ENCODE measurements at regions not wholly inside any gene's neighbourhood (a gene's known extent, or its start where the extent isn't known, plus 50 kb on each side); places are given as distances from the start of the nearest gene placed in this dataset.
A peak's percentile ranks its signal among the peaks of the same experiment; 100 is the strongest.

DNA sequence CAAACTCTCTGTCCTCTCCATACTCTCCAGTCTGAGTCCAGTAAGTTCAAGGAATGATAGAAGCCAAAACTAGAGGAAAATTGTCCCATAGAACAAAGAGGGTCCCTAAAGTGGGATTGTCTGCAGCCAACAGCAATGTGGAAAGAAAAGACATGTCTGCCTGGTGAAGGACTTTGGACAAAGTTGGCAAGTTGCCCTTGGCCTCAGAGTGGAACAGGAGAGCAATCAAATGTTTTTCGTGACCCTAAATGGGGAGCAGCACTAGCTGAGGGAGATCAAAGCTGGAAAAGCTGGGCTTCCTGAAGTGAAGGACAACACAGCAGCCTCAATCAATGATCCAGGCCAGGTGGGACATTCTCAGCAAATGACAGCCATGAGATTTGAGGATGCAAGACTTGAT is 183.5 kb downstream of the CHD9NB start:
- Histone ChIP-seq H3K4me1 (replicated peaks in 1 of 2) (no peaks in the 10 kb centered on the region), H3K9me3 (replicated peaks in 1 of 3) (no peaks in the 10 kb centered on the region), H3K27ac (no peak overlapping the region), H3K4me3 (no peak overlapping the region), H3K27me3 (no peaks in the 10 kb centered on the region), H3K36me3 (replicated peaks in 1 of 2) (no peaks in the 10 kb centered on the region)
- TF ChIP-seq, protein P1, sequence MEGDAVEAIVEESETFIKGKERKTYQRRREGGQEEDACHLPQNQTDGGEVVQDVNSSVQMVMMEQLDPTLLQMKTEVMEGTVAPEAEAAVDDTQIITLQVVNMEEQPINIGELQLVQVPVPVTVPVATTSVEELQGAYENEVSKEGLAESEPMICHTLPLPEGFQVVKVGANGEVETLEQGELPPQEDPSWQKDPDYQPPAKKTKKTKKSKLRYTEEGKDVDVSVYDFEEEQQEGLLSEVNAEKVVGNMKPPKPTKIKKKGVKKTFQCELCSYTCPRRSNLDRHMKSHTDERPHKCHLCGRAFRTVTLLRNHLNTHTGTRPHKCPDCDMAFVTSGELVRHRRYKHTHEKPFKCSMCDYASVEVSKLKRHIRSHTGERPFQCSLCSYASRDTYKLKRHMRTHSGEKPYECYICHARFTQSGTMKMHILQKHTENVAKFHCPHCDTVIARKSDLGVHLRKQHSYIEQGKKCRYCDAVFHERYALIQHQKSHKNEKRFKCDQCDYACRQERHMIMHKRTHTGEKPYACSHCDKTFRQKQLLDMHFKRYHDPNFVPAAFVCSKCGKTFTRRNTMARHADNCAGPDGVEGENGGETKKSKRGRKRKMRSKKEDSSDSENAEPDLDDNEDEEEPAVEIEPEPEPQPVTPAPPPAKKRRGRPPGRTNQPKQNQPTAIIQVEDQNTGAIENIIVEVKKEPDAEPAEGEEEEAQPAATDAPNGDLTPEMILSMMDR (IDR thresholded peaks at IDR 0.05), result no peak
- TF ChIP-seq POLR2A (IDR thresholded peaks at IDR 0.05), result no peak
- DNase-seq, result no peak
- intact Hi-C loops (cut with DNase I), result no loop called here
- WGBS, 4 donors, result 0 to 64% (median 27%) methylated on average over 1 of the region's 1 CpG

DNA sequence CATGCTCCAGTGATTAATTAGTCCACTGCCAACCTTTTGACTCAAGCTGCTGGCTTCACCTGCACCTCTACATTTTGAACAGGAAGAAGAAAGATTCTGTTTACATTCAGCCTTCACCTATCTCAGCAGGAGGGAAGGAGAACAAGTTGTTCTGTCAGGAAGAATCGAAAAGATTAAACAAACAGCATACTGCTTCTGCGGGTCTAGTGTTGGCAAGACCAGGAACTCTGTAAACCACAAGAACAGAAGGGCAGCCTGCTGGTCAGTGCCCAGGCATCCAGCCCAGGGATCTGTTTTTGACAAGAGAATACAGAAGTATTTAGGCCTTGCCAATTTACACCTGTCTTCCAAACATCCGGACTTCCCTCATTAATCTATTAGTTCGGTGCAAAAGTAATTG is 189.7 kb downstream of the CHD9NB start:
- Histone ChIP-seq H3K36me3 (replicated peaks in 1 of 2) (no peaks in the 10 kb centered on the region), H3K4me3 (no peak overlapping the region), H3K4me1 (replicated peaks in 1 of 2) (no peaks in the 10 kb centered on the region), H3K27ac (no peak overlapping the region), H3K27me3 (no peaks in the 10 kb centered on the region), H3K9me3 (replicated peaks in 1 of 3) (no peaks in the 10 kb centered on the region)
- no peak for DNase-seq
- TF ChIP-seq POLR2A (IDR thresholded peaks at IDR 0.05), result no peak
- TF ChIP-seq, protein P1 (IDR thresholded peaks at IDR 0.05), result no peak
- intact Hi-C loops (cut with DNase I), result no loop called here
- WGBS, 4 donors, result 67 to 83% (median 83%) methylated on average over 4 of the region's 4 CpGs

GRCh38 chr16:52861614-52862022 is 191.1 kb downstream of the CHD9NB start:
- TF ChIP-seq POLR2A (IDR thresholded peaks at IDR 0.05), result no peak
- TF ChIP-seq, protein P1 (IDR thresholded peaks at IDR 0.05), result peak in 2 of 6 experiments; percentile 22 to 27
- intact Hi-C loops (cut with DNase I), result no loop called here
- H3K27me3 ChIP-seq, result no peaks in the 10 kb centered on the region
- no peaks in the 10 kb centered on the region for H3K9me3 ChIP-seq (replicated peaks in 1 of 3)
- no peak overlapping the region for H3K4me3 ChIP-seq
- no peaks in the 10 kb centered on the region for H3K4me1 ChIP-seq (replicated peaks in 1 of 2)
- WGBS, 4 donors, result 34 to 42% (median 38%) methylated on average over 7 of the region's 7 CpGs
- H3K36me3 ChIP-seq (replicated peaks in 1 of 2), result no peaks in the 10 kb centered on the region
- no peak for DNase-seq
- no peak overlapping the region for H3K27ac ChIP-seq

GRCh38 chr16:52855463-52855862 is 197.2 kb downstream of the CHD9NB start:
- intact Hi-C loops (cut with DNase I), result no loop called here
- Histone ChIP-seq H3K27ac (no peak overlapping the region), H3K36me3 (replicated peaks in 1 of 2) (no peaks in the 10 kb centered on the region), H3K27me3 (no peaks in the 10 kb centered on the region), H3K4me1 (replicated peaks in 1 of 2) (no peaks in the 10 kb centered on the region), H3K9me3 (replicated peaks in 1 of 3) (peaks cover 0 to 4% (median 4%) of the 10 kb centered on the region in 3 donors), H3K4me3 (no peak overlapping the region)
- no peak for DNase-seq
- TF ChIP-seq POLR2A (IDR thresholded peaks at IDR 0.05), result no peak
- TF ChIP-seq, protein P1 (IDR thresholded peaks at IDR 0.05), result no peak
